GM12864 (cell line): ENCODE measurements at regions not wholly inside any gene's neighbourhood (a gene's known extent, or its start where the extent isn't known, plus 50 kb on each side); places are given as distances from the start of the nearest gene placed in this dataset.

ENCODE experiments used
- DNase-seq: peaks from one replicate; pipeline ENCODE4 v3.0.0-alpha.2; 2011; ENCODE audit warnings: low read depth
- H3K4me3 ChIP-seq: 2 replicates; pipeline ENCODE4 v1.5.1; 2011; ENCODE audit warnings: mild to moderate bottlenecking, low read depth, low read length, control low read depth
- TF ChIP-seq, protein P1 (sequence below): IDR thresholded peaks from 2 replicates; pipeline ENCODE4 v1.5.1; 2011; ENCODE audit warnings: low read depth, mild to moderate bottlenecking, moderate library complexity, low read length, control low read depth, inconsistent platforms; ENCODE audit errors: missing control alignments

DNA sequence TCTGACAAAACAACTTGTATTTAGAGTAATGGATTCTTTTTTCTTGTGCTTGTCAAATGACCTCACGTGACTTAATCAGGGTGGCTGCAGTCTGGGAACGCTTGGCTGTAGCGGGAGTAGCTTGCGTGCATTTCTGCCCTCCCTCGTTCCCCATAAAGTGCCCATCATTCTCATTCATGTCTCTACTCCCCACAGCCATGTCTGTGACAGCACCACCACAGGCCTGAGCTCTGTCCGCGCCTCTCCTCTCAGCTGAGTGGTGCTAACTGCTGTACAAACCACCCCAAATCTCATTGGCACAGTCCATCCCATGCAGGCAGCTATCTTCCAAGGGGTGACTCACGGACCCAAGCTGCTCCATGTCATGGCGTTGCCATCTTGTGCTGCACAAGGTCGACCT lies 161.7 kb downstream of the TSN start:
- DNase-seq, result no peak
- no peak overlapping the region for H3K4me3 ChIP-seq
- TF ChIP-seq, protein P1, sequence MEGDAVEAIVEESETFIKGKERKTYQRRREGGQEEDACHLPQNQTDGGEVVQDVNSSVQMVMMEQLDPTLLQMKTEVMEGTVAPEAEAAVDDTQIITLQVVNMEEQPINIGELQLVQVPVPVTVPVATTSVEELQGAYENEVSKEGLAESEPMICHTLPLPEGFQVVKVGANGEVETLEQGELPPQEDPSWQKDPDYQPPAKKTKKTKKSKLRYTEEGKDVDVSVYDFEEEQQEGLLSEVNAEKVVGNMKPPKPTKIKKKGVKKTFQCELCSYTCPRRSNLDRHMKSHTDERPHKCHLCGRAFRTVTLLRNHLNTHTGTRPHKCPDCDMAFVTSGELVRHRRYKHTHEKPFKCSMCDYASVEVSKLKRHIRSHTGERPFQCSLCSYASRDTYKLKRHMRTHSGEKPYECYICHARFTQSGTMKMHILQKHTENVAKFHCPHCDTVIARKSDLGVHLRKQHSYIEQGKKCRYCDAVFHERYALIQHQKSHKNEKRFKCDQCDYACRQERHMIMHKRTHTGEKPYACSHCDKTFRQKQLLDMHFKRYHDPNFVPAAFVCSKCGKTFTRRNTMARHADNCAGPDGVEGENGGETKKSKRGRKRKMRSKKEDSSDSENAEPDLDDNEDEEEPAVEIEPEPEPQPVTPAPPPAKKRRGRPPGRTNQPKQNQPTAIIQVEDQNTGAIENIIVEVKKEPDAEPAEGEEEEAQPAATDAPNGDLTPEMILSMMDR, result no peak

DNA sequence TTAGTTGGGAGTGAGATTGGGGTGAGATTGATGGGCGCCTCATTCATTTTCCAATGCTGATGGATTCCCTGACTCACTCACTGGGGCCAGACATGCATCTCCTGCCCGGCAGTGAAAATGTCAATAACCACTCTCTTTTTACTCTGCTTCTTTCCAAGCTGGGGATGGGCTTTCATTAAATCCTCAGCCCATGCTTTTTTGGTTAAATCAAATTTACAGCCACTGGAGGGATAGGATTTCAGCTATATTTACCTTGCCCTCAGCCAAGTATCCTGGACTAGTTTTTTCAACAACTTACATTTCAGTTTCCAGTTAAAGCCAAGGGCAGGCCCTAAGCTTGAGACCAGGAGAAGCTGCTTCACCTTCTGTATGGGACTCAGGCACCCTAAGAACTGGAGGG lies 162.8 kb downstream of the TSN start:
- no peak for DNase-seq
- no peak overlapping the region for H3K4me3 ChIP-seq
- TF ChIP-seq, protein P1, result no peak

DNA sequence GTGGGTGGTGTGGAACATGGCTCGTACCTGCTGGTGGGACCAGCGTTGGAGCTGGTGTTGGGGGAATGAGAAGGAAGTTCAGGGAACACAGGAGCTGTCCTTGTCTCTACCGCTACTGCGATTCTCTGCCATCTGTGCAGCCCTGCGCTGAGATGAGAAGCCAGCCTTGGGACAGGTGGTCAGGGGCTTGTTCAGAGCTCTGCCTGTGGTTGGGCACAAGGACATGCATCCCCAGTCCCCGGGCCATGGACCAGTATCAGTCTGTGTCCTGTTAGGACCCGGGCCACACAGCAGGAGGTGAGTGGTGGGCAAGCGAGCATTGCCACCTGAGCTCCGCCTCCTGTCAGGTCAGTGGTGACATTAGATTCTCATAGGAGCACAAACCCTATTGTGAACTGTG lies 164.4 kb downstream of the TSN start:
- DNase-seq, result no peak
- TF ChIP-seq, protein P1, result no peak
- no peak overlapping the region for H3K4me3 ChIP-seq

DNA sequence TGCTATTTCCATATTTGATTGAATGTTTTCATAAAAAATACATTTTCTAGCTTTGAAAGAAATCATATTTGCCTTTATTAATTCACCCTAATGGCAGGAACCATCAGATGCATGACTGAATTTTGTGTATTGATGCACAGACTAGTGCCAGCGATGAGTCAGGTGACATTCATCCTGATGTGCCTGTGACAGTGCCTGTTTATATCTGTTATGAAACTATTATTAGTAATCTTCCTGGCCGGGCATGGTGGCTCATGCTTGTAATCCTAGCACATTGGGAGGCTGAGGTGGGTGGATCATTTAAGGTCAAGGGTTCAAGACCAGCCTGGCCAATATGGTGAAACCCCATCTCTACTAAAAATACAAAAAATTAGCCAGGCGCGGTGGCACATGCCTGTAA lies 170.0 kb downstream of the TSN start:
- DNase-seq, result no peak
- TF ChIP-seq, protein P1, result no peak
- no peak overlapping the region for H3K4me3 ChIP-seq

DNA sequence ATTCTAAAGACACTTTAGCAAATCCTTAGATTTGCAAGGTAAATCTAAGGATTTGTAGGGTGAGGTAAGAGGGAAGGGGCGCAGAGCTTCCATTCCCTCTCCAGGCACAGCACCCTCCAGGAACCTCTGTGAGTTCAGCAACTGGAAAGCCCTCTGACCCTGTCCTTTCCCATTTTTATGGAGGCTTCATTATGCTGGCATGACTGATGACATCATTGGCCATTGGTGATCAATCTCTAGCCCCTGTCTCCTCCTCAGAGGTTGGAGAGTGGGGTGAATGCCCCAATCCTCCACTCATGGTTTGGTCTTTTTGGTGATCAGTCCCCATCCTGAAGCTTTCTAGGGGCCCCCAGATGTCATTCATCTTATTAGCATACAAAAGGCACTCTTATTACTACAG lies 187.8 kb downstream of the TSN start:
- TF ChIP-seq, protein P1, result no peak
- no peak overlapping the region for H3K4me3 ChIP-seq
- no peak for DNase-seq

DNA sequence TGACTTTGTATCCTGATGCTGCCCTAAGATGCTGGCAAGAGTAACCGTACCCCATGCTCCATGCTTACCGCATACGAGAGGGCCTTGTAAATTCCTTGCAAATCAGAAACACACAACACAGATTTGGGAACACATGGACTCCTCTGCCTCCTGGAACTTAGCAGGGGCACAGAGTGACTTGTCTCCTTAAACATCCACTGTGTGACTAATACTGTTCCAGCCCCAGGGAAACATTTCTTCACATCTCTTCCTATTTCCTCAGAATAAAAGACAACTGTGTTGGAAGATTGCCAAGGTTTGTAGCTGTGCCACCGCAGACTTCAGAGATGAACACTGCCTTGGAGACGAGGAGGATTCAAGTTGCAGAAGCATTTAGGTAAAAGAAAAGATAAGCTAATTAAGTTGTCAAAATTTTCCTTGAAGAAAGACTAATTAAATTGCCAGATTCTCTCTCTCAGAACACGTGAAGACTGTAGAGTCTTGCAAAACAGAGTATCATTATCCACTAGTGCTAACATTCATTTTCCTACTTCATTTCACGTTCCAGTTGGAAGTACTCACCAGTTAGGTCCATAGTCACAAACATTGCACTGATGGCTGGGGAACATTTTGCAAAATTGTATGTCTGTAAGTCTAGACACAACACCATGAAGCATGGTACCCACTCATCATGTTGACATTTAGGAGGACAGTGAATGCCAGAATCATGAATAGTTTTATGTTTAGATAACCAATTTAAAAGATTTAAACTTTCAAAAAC lies 188.8 kb downstream of the TSN start:
- TF ChIP-seq, protein P1, result no peak
- DNase-seq, result no peak

DNA sequence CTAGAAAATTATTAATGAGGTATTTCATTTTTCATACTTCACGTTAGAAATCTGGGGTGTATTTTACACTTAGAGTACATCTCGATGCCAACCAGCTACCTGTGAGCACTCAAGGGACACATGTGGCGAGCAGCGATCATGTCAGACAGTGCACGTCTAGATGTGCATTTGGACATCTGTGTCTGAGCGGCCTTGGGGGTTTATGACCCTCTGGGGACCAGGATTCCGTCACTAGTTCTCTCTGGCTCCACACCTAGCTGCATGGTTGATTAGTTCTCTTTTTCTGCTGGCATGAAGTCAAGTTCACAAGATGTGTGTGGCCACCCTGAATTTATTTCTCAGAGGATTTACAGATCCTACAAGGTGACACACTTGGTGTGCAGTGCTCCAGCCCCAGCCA lies 192.2 kb downstream of the TSN start:
- H3K4me3 ChIP-seq, result no peak overlapping the region
- no peak for DNase-seq
- TF ChIP-seq, protein P1, result no peak

More for the DNA sequence above, 188.8 kb downstream of the TSN start:
- no peak overlapping the region for H3K4me3 ChIP-seq
